ENCODE measurements at regions not wholly inside any gene's neighbourhood (a gene's known extent, or its start where the extent isn't known, plus 50 kb on each side); places are given as distances from the start of the nearest gene placed in this dataset.

- no peak for DNase-seq
Observed at GRCh38 chr2:129881786-129882396, 97.6 kb upstream of the RAB6C start.

GRCh38 chr2:129882476-129882875 lies 97.0 kb upstream of the RAB6C start:
- DNase-seq, result no peak

- DNase-seq, result no peak
Observed at GRCh38 chr2:129883121-129883520, 96.3 kb upstream of the RAB6C start.

DNA sequence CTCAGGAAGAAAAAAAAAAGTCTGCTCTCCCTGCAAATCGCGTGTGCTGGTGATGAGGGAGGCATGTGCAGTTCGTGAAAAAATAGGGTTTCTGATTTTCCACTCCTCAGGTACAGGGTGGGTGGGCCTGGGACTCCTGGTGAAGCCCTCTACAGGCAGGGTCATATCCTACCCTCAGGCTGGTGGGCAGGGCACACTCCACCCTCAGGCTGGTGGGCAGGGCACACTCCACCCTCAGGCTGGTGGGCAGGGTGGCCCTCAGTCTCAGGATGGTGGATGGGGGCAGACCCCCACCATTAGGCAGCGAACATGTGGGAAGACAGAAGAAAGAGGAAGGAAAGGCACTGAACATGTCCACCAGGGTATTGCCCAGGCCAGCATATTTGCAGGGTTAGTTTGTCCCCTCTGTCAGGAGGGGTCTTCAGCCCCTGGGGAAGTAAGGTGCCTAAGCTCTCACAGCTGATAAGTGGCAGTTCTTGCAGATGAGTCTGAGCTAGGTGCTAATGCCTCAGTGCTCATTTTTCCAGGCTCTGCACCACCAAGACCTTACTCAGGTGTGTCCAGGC lies 95.2 kb upstream of the RAB6C start:
- DNase-seq, result no peak

GRCh38 chr2:129885735-129886134 lies 93.7 kb upstream of the RAB6C start:
- no peak for DNase-seq

DNA sequence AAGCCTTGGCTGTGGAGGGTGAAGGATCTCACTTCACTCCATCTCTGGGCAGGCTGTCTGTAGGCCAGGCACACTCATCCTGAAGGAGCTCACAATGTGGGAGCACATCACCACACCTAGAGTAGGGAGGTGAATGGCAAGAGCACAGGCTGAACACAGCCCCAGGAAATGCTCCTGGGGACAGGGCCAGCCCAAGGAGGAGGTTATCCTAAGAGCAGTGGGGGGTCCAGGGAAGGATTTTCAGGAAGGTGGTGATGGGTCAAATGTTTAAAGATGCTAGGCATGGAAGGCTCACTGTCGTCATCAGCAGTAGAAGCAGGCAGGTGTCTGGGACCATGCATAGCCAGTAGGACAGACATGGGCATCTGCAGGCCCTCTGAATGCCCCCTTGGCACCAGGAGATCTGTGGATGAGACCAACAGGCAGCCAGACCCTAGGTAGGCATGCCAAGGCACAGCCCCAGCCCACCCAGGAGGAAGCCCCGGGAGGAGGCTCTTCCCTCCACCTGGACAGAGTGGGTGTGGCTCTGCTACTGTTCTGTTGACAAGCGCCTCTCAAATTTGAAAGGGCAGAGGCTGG lies 91.7 kb upstream of the RAB6C start:
- no peak for DNase-seq

DNA sequence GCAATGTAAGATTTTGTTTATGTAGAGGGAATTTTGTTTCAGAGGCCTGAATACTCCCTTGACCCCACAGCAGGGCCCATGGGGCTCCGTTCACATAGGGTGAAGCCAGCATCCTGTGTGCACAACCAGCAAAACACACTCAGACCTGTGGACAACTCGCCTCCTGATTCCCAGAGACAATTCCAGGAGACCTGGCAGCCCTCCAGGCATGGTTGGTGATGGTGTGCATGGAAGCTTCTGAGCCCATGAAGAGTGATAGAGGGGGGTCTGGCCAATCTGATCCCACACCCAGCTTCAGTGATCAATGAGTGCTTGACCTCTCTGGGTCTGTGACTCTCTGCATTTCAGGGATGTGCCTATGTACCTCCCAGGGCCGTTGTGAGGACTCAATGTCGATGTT lies 91.0 kb upstream of the RAB6C start:
- DNase-seq, result no peak

DNA sequence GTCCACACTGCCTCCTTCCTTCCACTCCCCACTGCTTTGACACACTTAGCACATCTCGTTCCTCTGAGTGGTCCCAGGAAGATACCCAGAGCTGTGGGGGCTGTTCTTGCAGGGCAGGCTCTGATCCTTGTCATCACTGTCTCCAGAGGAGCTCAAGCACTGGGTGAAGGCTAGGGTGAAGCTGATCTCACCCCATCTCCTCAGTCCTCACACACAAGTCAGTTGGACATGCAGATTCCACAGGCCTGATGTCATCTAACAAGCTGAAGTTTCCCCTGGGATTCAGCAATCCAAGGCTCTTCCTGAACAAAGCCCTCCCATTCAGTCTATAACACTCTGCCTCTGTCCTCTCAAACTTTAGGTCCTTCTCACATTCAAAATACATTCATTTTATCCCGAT lies 90.6 kb upstream of the RAB6C start:
- DNase-seq, result no peak

- no peak for DNase-seq
Observed at GRCh38 chr2:129891341-129892320, 87.8 kb upstream of the RAB6C start.

GRCh38 chr2:129892360-129892759 lies 87.1 kb upstream of the RAB6C start:
- DNase-seq, result no peak

- DNase-seq, result no peak
Observed at GRCh38 chr2:129892773-129893172, 86.7 kb upstream of the RAB6C start.

GRCh38 chr2:129893244-129893643 lies 86.2 kb upstream of the RAB6C start:
- no peak for DNase-seq

DNA sequence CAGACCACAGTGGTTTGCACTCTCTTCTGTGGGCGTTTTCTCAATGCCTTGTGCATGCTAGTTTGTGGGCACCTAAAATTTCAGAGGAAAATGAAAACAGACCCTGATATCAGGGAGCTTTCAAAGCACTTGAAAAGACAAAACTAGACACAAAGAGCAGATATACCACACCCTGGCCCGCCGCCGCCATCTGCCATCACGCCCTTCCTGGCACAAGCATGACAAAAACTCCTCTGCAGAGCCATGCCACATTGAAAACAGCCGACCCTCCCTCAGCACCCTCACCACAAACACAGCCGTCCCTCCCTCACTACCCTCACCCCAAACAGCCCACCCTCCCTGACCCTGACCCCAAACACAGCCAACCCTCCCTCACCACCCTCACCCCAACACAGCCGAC lies 84.8 kb upstream of the RAB6C start:
- DNase-seq, result no peak

- DNase-seq, result no peak
Observed at GRCh38 chr2:129895061-129895460, 84.4 kb upstream of the RAB6C start.

- no peak for DNase-seq
Observed at GRCh38 chr2:129895526-129896082, 83.9 kb upstream of the RAB6C start.

GRCh38 chr2:129896226-129897100 lies 83.0 kb upstream of the RAB6C start:
- no peak for DNase-seq

GRCh38 chr2:129901754-129902415 lies 77.6 kb upstream of the RAB6C start:
- no peak for DNase-seq

GRCh38 chr2:129902731-129903585 lies 76.5 kb upstream of the RAB6C start:
- no peak for DNase-seq

- DNase-seq, result no peak
Observed at GRCh38 chr2:129903586-129904425, 75.7 kb upstream of the RAB6C start.

All from activated CD4-positive, CD25-positive, alpha-beta regulatory T cell treated with anti-CD3 and anti-CD28 coated beads, Interleukin-2, amount 50 U/mL, for 72 hours (primary cell).